Uterus (tissue), 2 donors: ENCODE measurements at regions not wholly inside any gene's neighbourhood (a gene's known extent, or its start where the extent isn't known, plus 50 kb on each side); places are given as distances from the start of the nearest gene placed in this dataset.

Experiments used
- POLR2A ChIP-seq, 2 donors: fragments of 450-650 bp; IDR thresholded peaks; one replicate each; pipeline ENCODE4 v1.6.1; 2016; ENCODE audit warnings: antibody characterized with exemption in 2 of 2, mild to moderate bottlenecking in 1 of 2, moderate library complexity in 1 of 2
- TF ChIP-seq, protein P1 (sequence below), 4 experiments: fragments of 200-600 bp in 2 of 4; fragments of 450-650 bp in 2 of 4; sonication (generic) in 2 of 4; IDR thresholded peaks; one replicate each; pipeline ENCODE4 v1.5.1; 2016 to 2019; ENCODE audit warnings: antibody characterized with exemption in 4 of 4, mild to moderate bottlenecking in 2 of 4, moderate library complexity in 1 of 4

- TF ChIP-seq, protein P1, sequence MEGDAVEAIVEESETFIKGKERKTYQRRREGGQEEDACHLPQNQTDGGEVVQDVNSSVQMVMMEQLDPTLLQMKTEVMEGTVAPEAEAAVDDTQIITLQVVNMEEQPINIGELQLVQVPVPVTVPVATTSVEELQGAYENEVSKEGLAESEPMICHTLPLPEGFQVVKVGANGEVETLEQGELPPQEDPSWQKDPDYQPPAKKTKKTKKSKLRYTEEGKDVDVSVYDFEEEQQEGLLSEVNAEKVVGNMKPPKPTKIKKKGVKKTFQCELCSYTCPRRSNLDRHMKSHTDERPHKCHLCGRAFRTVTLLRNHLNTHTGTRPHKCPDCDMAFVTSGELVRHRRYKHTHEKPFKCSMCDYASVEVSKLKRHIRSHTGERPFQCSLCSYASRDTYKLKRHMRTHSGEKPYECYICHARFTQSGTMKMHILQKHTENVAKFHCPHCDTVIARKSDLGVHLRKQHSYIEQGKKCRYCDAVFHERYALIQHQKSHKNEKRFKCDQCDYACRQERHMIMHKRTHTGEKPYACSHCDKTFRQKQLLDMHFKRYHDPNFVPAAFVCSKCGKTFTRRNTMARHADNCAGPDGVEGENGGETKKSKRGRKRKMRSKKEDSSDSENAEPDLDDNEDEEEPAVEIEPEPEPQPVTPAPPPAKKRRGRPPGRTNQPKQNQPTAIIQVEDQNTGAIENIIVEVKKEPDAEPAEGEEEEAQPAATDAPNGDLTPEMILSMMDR (IDR thresholded peaks at IDR 0.05) = no peak
- no peak for TF ChIP-seq POLR2A (IDR thresholded peaks at IDR 0.05)
Measured at GRCh38 chr6:210778-211374, 81.4 kb upstream of the DUSP22 start.
